GM19397 (cell line): ENCODE measurements at regions not wholly inside any gene's neighbourhood (a gene's known extent, or its start where the extent isn't known, plus 50 kb on each side); places are given as distances from the start of the nearest gene placed in this dataset.

ENCODE experiments used
- ATAC-seq: cut with Tn5 transposase; IDR thresholded peaks from one replicate; pipeline ENCODE4 v1.9.1; 2021; ENCODE audit warnings: mild to moderate bottlenecking, moderate library complexity; ENCODE audit not compliant: unreplicated experiment

- no peak for ATAC-seq
Measured at GRCh38 chr13:82740442-82740841, 1141.8 kb downstream of the SLITRK1 start.

GRCh38 chr13:82739881-82740280 lies 1142.4 kb downstream of the SLITRK1 start:
- no peak for ATAC-seq

GRCh38 chr13:82729401-82729800 lies 1152.9 kb downstream of the SLITRK1 start:
- ATAC-seq, result no peak

- ATAC-seq, result no peak
Measured at GRCh38 chr13:82720986-82721385, 1161.3 kb downstream of the SLITRK1 start.

GRCh38 chr13:82719987-82720386 lies 1162.3 kb downstream of the SLITRK1 start:
- no peak for ATAC-seq

- ATAC-seq, result no peak
Measured at GRCh38 chr13:82717249-82717648, 1165.0 kb downstream of the SLITRK1 start.

- no peak for ATAC-seq
Measured at GRCh38 chr13:82713687-82714405, 1168.4 kb downstream of the SLITRK1 start.

- no peak for ATAC-seq
Measured at GRCh38 chr13:82702513-82702912, 1179.8 kb downstream of the SLITRK1 start.

GRCh38 chr13:82701020-82701419 lies 1181.3 kb downstream of the SLITRK1 start:
- no peak for ATAC-seq

GRCh38 chr13:82698941-82699340 lies 1183.3 kb downstream of the SLITRK1 start:
- no peak for ATAC-seq

- no peak for ATAC-seq
Measured at GRCh38 chr13:82698383-82698782, 1183.9 kb downstream of the SLITRK1 start.

GRCh38 chr13:82693607-82694006 lies 1188.7 kb downstream of the SLITRK1 start:
- ATAC-seq, result no peak

- no peak for ATAC-seq
Measured at GRCh38 chr13:82688400-82688994, 1193.8 kb downstream of the SLITRK1 start.

GRCh38 chr13:82687884-82688283 lies 1194.4 kb downstream of the SLITRK1 start:
- no peak for ATAC-seq

- no peak for ATAC-seq
Measured at GRCh38 chr13:82681535-82681934, 1200.7 kb downstream of the SLITRK1 start.

GRCh38 chr13:82678052-82678451 lies 1204.2 kb downstream of the SLITRK1 start:
- no peak for ATAC-seq

- ATAC-seq, result no peak
Measured at GRCh38 chr13:82675024-82675423, 1207.2 kb downstream of the SLITRK1 start.

GRCh38 chr13:82674546-82674945 lies 1207.7 kb downstream of the SLITRK1 start:
- ATAC-seq, result no peak

- ATAC-seq, result no peak
Measured at GRCh38 chr13:82672248-82672647, 1210.0 kb downstream of the SLITRK1 start.

- no peak for ATAC-seq
Measured at GRCh38 chr13:82664183-82664582, 1218.1 kb downstream of the SLITRK1 start.

GRCh38 chr13:82661126-82661525 lies 1221.1 kb downstream of the SLITRK1 start:
- no peak for ATAC-seq

GRCh38 chr13:82658811-82659210 lies 1223.5 kb downstream of the SLITRK1 start:
- ATAC-seq, result no peak

- no peak for ATAC-seq
Measured at GRCh38 chr13:82657471-82657870, 1224.8 kb downstream of the SLITRK1 start.
